Adrenal gland (tissue), 9 donors: ENCODE measurements at regions not wholly inside any gene's neighbourhood (a gene's known extent, or its start where the extent isn't known, plus 50 kb on each side); places are given as distances from the start of the nearest gene placed in this dataset.

Experiments used
- DNase-seq, 7 donors: peaks; one replicate each; pipeline ENCODE4 v3.0.0-alpha.2; 2019 to 2020
- H3K27ac ChIP-seq, 5 donors: fragments of 200-600 bp; sonication (generic) in 4 of 5; 1 replicate in 3 of 5; 2 replicates in 2 of 5; pipeline versions ENCODE4 v1.5.1 to v1.8.0; 2016 to 2020; ENCODE audit warnings: mild to moderate bottlenecking in 1 of 5
- H3K27me3 ChIP-seq: fragments of 200-600 bp; 2 replicates; pipeline ENCODE4 v1.8.0; 2021
- H3K36me3 ChIP-seq, 2 donors: fragments of 200-600 bp; replicated peaks in 1 of 2; 1 replicate in 1 of 2; 2 replicates in 1 of 2; pipeline versions ENCODE4 v1.5.1 to v1.8.0; 2018 to 2022
- H3K4me1 ChIP-seq, 2 donors: fragments of 200-600 bp; replicated peaks in 1 of 2; 1 replicate in 1 of 2; 2 replicates in 1 of 2; pipeline versions ENCODE4 v1.5.1 to v1.8.0; 2018 to 2021
- H3K4me3 ChIP-seq, 4 donors: fragments of 200-600 bp; sonication (generic) in 3 of 4; one replicate each; pipeline ENCODE4 v1.5.1; 2016 to 2018
- H3K9me3 ChIP-seq, 3 donors: fragments of 200-600 bp; sonication (generic) in 1 of 3; replicated peaks in 1 of 3; 1 replicate in 2 of 3; 2 replicates in 1 of 3; pipeline versions ENCODE4 v1.5.1 to v1.8.0; 2016 to 2021
- POLR2A ChIP-seq, 2 donors: fragments of 450-650 bp; IDR thresholded peaks; one replicate each; pipeline ENCODE4 v1.6.1; 2017; ENCODE audit warnings: antibody characterized with exemption in 2 of 2, mild to moderate bottlenecking in 2 of 2, moderate library complexity in 1 of 2
- WGBS, 4 donors: extraction: QIAGEN DNeasy Blood & Tissue Kit in 2 of 4; methylation state at CpG; one replicate each; pipeline versions ENCODE4 v1.1.5 to v1.1.7; 2013 to 2017; 5-methylcytosine and 5-hydroxymethylcytosine counted together
- intact Hi-C, 2 donors: fragments of 100-400 bp; cut with DNase I; formaldehyde crosslinking; loops; one replicate each; pipeline versions ENCODE4 v1.14.1 to v1.15.0; 2022 to 2023
- TF ChIP-seq, protein P1 (sequence below), 6 experiments: fragments of 450-650 bp in 4 of 6; fragments of 200-600 bp in 2 of 6; sonication (generic) in 1 of 6; IDR thresholded peaks; 1 replicate in 5 of 6; 2 replicates in 1 of 6; pipeline versions ENCODE4 v1.5.1 to v1.8.0; 2016 to 2021; ENCODE audit warnings: antibody characterized with exemption in 6 of 6, mild to moderate bottlenecking in 2 of 6, moderate library complexity in 1 of 6
- donor health status: healthy with polysubstance abuse.
- donor health status: Bipolar disorder and iron deficiency.
- donor health status: DM: yes; HTN: yes; CAD: no.
- donor health status: DM: no; HTN: no; CAD: no.
- donor health status: DM: no; HTN: no; CAD: no.

DNA sequence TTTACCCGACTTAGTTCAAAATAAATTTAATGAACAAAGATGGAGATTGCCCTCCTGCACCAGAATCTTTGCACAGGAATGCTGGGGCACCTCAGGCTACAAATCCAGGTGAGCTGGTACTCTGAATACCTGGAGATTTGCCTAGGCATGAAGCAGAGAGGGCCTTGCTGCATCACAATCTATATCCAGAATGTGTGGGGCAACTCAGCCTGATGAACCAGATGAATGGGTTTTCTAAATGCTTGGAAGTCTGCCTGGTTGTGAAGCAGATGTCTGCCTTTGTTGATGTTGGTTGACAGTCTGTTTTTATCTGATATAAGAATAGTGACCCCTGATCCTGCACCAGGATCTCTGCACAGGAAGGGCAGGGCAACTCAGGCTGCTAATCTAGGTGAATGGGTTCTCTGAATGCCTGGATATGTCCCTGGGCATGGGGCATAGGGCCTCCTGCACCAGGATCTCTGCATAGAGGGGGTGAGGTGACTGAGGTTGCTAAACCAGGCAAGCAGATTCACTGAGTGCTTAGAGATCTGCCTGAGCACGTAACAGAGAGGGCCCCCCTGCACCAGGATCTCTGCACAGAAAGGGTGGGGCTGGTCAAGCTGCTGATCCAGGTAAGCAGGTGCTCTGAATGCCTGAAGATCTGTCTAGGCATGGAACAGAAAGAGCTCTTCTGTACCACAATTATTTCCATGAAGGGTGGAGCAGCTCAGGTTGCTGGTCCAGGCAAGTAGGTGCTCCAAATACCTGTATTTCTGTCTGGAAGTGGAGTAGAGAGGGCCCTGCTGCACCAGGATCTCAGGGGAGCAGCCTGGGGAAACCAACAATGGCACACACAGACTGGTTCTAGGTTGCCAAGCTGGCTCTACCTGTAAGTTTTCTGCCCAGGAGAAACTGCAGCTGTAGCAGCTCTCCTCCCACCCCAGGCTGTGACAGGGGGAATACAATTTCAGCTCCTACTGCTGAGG is 437.5 kb downstream of the MMUT start:
- H3K4me1 ChIP-seq, result no peaks in the 10 kb centered on the region
- no peak for DNase-seq

DNA sequence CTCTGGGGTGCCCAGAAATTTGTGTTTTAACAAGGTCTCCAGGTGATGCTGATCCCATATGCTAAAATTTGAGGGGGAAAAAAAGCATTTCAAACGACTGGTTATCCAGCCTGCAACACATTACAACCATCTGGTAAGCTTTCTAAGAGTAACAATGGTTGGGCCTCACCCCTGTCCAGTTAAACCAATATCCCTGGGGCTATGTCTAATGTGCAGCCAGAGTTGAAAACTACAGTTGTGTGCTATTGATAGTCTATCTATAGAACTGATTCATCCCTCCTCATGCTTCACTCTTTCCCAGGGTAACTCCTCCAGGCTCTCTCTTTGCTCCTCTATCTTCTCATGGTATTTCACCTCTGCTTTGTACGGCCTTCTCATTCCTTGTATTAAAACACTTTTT is 458.3 kb downstream of the MMUT start:
- no peak for DNase-seq
- Histone ChIP-seq H3K4me3 (no peak overlapping the region), H3K36me3 (no peaks in the 10 kb centered on the region), H3K27ac (no peak overlapping the region), H3K4me1 (no peaks in the 10 kb centered on the region), H3K9me3 (no peaks in the 10 kb centered on the region), H3K27me3 (no peaks in the 10 kb centered on the region)
- 32 to 70% (median 59%) methylated on average over 2 of the region's 2 CpGs for WGBS, 4 donors
- intact Hi-C loops, result no loop called here
- no peak for TF ChIP-seq POLR2A (IDR thresholded peaks at IDR 0.05)
- TF ChIP-seq, protein P1, sequence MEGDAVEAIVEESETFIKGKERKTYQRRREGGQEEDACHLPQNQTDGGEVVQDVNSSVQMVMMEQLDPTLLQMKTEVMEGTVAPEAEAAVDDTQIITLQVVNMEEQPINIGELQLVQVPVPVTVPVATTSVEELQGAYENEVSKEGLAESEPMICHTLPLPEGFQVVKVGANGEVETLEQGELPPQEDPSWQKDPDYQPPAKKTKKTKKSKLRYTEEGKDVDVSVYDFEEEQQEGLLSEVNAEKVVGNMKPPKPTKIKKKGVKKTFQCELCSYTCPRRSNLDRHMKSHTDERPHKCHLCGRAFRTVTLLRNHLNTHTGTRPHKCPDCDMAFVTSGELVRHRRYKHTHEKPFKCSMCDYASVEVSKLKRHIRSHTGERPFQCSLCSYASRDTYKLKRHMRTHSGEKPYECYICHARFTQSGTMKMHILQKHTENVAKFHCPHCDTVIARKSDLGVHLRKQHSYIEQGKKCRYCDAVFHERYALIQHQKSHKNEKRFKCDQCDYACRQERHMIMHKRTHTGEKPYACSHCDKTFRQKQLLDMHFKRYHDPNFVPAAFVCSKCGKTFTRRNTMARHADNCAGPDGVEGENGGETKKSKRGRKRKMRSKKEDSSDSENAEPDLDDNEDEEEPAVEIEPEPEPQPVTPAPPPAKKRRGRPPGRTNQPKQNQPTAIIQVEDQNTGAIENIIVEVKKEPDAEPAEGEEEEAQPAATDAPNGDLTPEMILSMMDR (IDR thresholded peaks at IDR 0.05), result no peak

More for the DNA sequence above, 437.5 kb downstream of the MMUT start:
- WGBS, 4 donors, result 55 to 68% (median 63%) methylated on average over 1 to 2 of the region's 2 CpGs
- no peak overlapping the region for H3K27ac ChIP-seq
- no peak overlapping the region for H3K4me3 ChIP-seq
- TF ChIP-seq, protein P1 (IDR thresholded peaks at IDR 0.05), result no peak
- no peak for TF ChIP-seq POLR2A (IDR thresholded peaks at IDR 0.05)
- no peaks in the 10 kb centered on the region for H3K9me3 ChIP-seq
- intact Hi-C loops, result no loop called here
- H3K36me3 ChIP-seq, result no peaks in the 10 kb centered on the region
- H3K27me3 ChIP-seq, result no peaks in the 10 kb centered on the region

DNA sequence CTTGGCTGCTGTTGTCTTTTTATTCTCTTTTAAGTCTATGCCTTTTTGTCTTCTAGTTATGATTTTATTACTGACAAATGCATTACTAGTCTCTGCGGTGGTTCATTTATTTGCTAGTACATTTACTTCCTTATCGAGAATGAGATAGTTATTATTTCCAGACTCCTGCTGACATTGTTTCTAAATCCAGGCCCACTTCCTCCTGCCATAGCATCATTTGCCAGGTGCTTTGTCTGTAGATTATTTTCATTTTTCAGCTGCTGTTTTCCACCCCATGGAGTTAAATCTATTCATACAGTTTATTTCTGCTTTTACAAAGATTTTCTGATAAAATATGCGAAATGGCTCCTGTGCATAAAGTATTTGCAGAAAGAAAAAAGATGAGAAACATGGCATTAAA is 459.7 kb downstream of the MMUT start:
- H3K27me3 ChIP-seq, result no peaks in the 10 kb centered on the region
- H3K27ac ChIP-seq, result no peak overlapping the region
- H3K4me3 ChIP-seq, result no peak overlapping the region
- H3K9me3 ChIP-seq, result peaks cover 0 to 4% (median 0%) of the 10 kb centered on the region in 3 donors
- no peak for TF ChIP-seq POLR2A (IDR thresholded peaks at IDR 0.05)
- TF ChIP-seq, protein P1 (IDR thresholded peaks at IDR 0.05), result no peak
- no peaks in the 10 kb centered on the region for H3K4me1 ChIP-seq
- no peak for DNase-seq
- H3K36me3 ChIP-seq, result no peaks in the 10 kb centered on the region
- 66 to 81% (median 78%) methylated on average over 3 of the region's 3 CpGs for WGBS, 4 donors
- intact Hi-C loops, result no loop called here

DNA sequence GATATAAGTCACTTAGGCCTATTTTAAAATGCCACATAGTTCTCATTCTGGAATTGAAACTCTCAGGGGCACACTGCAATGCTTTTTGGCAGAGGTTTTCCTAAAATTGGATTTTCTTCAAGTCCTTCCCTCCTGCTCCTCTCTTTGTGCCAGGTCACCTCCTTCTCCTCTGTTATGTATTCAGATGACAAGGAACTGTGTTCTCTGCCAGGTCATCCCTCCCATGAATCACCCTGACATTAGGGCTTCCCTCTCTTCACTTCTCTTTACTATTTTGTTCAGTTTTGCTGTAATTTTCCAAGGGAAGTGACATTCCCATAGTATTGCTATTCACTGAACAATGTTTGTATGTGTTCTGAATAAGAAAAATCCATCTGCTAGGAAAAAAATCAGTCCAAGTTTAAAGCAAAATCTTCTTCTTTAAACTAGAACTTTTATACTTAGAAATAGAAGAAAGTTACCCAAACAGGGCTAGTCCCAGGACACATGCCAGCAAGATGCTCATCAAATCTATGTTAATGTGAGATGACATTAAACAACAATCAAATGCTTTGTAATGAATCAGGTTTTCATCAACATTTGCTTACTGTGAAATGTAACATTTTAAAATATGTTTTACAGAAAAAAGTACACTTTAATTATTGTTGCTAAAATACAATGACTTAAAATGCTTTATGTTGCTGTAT is 461.1 kb downstream of the MMUT start:
- intact Hi-C loops, result no loop called here
- Histone ChIP-seq H3K27ac (no peak overlapping the region), H3K9me3 (peaks cover 0 to 4% (median 0%) of the 10 kb centered on the region in 3 donors), H3K4me3 (no peak overlapping the region), H3K4me1 (no peaks in the 10 kb centered on the region), H3K27me3 (no peaks in the 10 kb centered on the region), H3K36me3 (no peaks in the 10 kb centered on the region)
- TF ChIP-seq POLR2A (IDR thresholded peaks at IDR 0.05), result no peak
- TF ChIP-seq, protein P1 (IDR thresholded peaks at IDR 0.05), result no peak
- peak in 5 of 7 donors; percentile 20 to 63 (median 26) for DNase-seq
